Putamen (tissue), 1 donor: ENCODE measurements at regions not wholly inside any gene's neighbourhood (a gene's known extent, or its start where the extent isn't known, plus 50 kb on each side); places are given as distances from the start of the nearest gene placed in this dataset.
A peak's percentile ranks its signal among the peaks of the same experiment; 100 is the strongest.
"Not testable (repeated sequence)": the region's sequence is repeated elsewhere in the genome, so short reads cannot be mapped to it uniquely, and the experiment has no call there.

Experiments used
- DNase-seq: peaks from one replicate; pipeline ENCODE4 v3.0.0-alpha.2; 2016; ENCODE audit warnings: low spot score

- no peak for DNase-seq
Observed at GRCh38 chr4:170990989-170991589, 822.1 kb upstream of the GALNTL6 start.

GRCh38 chr4:170988446-170988845 lies 824.8 kb upstream of the GALNTL6 start:
- DNase-seq = no peak

GRCh38 chr4:170979736-170980135 lies 833.5 kb upstream of the GALNTL6 start:
- no peak for DNase-seq

GRCh38 chr4:170978990-170979389 lies 834.2 kb upstream of the GALNTL6 start:
- no peak for DNase-seq

- no peak for DNase-seq
Observed at GRCh38 chr4:170949084-170949483, 859.3 kb upstream of the AADAT start.

GRCh38 chr4:170940043-170940724 lies 850.4 kb upstream of the AADAT start:
- DNase-seq = no peak

- no peak for DNase-seq
Observed at GRCh38 chr4:170938588-170938987, 848.8 kb upstream of the AADAT start.

- no peak for DNase-seq
Observed at GRCh38 chr4:170931321-170931720, 841.6 kb upstream of the AADAT start.

GRCh38 chr4:170888660-170889059 lies 798.9 kb upstream of the AADAT start:
- no peak for DNase-seq

- no peak for DNase-seq
Observed at GRCh38 chr4:170887396-170887795, 797.6 kb upstream of the AADAT start.

- DNase-seq = no peak
Observed at GRCh38 chr4:170884969-170885570, 795.3 kb upstream of the AADAT start.

- not testable (repeated sequence) for DNase-seq
Observed at GRCh38 chr4:170881646-170882045, 791.9 kb upstream of the AADAT start.

GRCh38 chr4:170875868-170876267 lies 786.1 kb upstream of the AADAT start:
- DNase-seq = no peak

- DNase-seq = peak; percentile 64
Observed at GRCh38 chr4:170872794-170873193, 783.0 kb upstream of the AADAT start.

GRCh38 chr4:170868170-170868569 lies 778.4 kb upstream of the AADAT start:
- DNase-seq = no peak

GRCh38 chr4:170854097-170854496 lies 764.3 kb upstream of the AADAT start:
- no peak for DNase-seq

GRCh38 chr4:170853422-170854021 lies 763.8 kb upstream of the AADAT start:
- DNase-seq = peak; percentile 3

- DNase-seq = no peak
Observed at GRCh38 chr4:170849969-170850368, 760.2 kb upstream of the AADAT start.

GRCh38 chr4:170827562-170828274 lies 738.0 kb upstream of the AADAT start:
- no peak for DNase-seq

- DNase-seq = no peak
Observed at GRCh38 chr4:170818786-170819185, 729.0 kb upstream of the AADAT start.

- DNase-seq = no peak
Observed at GRCh38 chr4:170805352-170805751, 715.6 kb upstream of the AADAT start.

GRCh38 chr4:170804930-170805329 lies 715.2 kb upstream of the AADAT start:
- no peak for DNase-seq
